VCaP (cell line): ENCODE measurements at regions not wholly inside any gene's neighbourhood (a gene's known extent, or its start where the extent isn't known, plus 50 kb on each side); places are given as distances from the start of the nearest gene placed in this dataset.

Experiments used
- H3K27ac ChIP-seq: fragments of 450-650 bp; 2 replicates; pipeline ENCODE4 v1.5.1; 2017
- TF ChIP-seq, protein P1 (sequence below): fragments of 450-650 bp; conservative IDR thresholded peaks from 2 replicates; pipeline ENCODE4 v1.5.1; 2017; ENCODE audit warnings: mild to moderate bottlenecking, moderate library complexity

DNA sequence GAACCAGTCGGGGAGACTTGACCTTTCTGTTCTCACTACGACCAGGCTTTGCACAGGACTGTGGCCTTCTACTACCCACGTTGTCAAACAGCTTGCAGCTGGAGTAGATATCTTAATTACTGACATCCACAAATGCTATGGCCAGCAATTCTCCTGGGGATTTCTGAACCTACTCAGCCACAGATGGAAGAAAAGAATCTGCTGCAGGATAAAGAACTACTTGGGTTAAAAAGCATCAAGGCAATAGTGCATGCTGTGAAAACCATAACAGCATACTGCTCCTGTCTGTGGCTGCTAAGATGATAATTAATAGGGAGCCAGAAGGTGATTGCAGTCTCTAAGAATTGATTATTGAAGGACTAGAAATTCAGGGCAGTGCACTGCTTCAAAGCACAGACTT, 859.2 kb upstream of the SEMA6D start:
- H3K27ac ChIP-seq = no peak overlapping the region
- TF ChIP-seq, protein P1, sequence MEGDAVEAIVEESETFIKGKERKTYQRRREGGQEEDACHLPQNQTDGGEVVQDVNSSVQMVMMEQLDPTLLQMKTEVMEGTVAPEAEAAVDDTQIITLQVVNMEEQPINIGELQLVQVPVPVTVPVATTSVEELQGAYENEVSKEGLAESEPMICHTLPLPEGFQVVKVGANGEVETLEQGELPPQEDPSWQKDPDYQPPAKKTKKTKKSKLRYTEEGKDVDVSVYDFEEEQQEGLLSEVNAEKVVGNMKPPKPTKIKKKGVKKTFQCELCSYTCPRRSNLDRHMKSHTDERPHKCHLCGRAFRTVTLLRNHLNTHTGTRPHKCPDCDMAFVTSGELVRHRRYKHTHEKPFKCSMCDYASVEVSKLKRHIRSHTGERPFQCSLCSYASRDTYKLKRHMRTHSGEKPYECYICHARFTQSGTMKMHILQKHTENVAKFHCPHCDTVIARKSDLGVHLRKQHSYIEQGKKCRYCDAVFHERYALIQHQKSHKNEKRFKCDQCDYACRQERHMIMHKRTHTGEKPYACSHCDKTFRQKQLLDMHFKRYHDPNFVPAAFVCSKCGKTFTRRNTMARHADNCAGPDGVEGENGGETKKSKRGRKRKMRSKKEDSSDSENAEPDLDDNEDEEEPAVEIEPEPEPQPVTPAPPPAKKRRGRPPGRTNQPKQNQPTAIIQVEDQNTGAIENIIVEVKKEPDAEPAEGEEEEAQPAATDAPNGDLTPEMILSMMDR = no peak

DNA sequence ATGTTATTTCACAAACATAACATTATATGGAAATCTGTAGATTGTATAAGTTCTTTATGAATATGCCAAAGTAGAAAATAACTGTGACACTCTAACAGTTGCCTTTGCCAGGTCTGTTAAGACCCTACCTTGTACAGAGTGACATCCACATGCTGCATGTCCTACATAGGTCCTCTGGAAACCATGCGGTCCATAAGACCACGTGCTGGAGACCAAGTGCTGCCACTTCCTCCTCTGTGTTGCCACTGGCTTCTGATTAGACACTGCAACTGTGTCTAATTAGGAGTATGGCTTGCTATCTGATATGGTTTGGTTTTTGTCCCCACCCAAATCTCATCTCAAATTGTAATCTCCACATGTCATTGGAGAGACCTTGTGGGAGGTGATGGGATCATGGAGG, 855.5 kb upstream of the SEMA6D start:
- H3K27ac ChIP-seq = no peak overlapping the region
- TF ChIP-seq, protein P1 = no peak

DNA sequence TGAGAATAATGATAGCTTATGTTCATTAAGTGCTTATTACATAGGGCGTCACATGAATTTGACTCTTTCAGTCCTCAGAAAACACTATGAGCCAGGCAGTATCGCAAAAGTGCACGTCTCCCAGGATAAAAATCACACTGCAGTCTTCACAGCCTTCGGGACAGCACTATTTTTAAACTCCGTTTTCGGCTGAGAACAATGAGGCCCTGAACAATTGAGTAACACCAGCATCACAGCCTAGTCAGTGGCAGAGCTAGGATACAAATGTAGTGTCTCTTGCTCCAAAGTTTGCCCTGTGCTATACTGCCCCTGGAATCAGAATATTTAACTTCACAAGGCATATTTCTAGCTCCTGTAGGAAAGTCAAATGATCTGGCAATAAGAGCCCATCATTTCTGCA, 852.1 kb upstream of the SEMA6D start:
- TF ChIP-seq, protein P1 = no peak
- no peak overlapping the region for H3K27ac ChIP-seq

DNA sequence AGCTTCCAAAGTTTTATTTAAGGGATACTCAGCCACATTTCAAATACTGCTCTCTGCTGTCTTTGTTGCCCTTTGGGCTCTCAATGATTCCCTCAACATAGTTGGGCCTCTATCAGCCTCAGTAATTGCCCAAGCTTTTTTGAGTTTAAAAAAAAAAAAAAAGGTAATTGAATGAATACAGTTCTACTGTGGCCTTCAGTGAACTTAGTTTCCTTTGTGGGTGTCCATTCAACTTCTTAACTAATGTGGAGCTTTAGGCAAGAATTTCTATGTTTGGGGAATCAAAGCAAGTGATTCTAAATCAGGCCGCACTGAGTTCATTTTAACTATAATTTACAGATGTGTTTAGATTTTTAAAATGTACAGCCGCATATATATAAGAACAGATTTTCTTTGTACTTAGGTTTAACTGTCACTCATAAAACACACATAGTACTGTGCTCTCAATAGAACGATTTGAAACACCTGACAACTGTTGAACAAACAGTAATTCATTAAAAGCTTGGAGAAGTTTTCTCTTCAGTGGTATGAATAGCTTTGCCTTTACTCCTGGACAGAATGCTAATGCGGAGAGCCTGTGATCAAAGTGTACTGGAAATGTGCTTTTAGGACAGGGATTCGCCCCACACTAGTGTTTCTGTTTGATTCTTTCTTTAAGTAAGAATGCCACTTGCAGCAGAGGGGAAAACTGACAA, 844.9 kb upstream of the SEMA6D start:
- H3K27ac ChIP-seq = no peak overlapping the region
- TF ChIP-seq, protein P1 = no peak

DNA sequence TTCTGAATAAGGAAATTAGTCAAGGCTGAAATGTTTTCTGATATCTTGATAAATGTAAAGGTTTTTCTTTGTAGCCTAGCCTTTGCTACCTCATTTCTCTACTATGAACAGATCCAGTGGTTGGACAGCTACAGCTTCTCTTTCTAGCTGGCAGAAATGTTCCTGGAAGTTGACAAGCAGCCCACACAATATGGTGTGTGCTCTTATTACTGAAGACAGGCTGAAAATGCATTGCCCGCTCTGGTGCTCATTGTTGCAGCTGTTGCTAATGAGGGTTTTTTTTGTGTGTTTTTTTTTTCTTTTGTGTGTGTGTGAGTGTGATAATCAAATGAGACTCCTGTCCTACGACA, 844.3 kb upstream of the SEMA6D start:
- no peak overlapping the region for H3K27ac ChIP-seq
- TF ChIP-seq, protein P1 = no peak

DNA sequence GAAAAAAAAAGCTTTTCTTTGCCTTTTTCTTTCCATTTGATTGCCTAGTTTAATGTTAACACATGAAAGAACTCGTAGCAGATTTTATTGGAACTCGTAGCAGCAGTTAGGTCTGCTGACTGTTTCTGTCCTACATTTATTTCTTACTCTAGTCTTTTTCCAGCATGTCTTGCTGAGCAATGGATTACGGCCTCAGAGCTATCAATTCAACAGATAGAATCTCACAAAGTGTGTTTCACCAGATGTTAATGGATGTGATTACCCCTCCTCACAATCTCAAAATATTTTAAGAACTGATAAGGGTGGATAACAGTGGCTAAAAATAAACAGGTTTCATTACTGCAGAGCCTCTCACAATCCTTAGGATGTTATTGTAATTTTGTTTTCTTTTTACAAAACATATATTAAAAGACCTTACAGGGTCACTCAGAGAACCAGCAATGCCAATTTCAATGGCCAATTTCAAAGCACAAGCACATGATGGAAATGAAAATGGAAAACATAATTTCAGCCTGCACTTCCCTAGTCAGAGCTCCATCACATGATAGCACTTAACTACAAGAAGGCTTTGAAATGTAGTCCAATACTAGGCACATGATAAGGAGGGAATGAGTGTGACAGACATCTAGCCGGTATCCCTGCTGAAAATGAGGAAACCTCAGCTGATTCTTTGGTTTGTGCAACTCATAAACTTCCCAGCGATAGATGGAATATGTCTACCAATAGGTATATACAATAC, 838.1 kb upstream of the SEMA6D start:
- TF ChIP-seq, protein P1 = no peak
- no peak overlapping the region for H3K27ac ChIP-seq

DNA sequence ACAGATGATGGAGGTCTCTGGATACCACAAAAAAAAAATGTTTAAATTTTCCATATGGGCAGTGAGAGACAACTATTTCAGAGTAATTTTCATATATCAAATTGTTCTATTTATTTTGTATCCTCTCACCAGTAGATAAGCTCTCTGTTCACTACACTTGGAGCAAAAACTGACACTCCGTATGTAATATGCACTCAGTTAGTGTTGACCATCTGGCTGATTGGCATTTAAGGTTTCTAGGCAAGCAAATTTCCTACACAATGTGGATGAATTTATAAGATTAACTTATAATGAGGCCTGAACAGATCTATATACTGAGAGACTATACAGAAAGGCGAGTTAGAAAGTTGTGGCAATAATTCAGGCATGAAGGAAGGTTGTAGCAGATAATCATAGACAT, 836.5 kb upstream of the SEMA6D start:
- TF ChIP-seq, protein P1 = no peak

More for the DNA sequence above, 836.5 kb upstream of the SEMA6D start:
- H3K27ac ChIP-seq = no peak overlapping the region
